ENCODE measurements at regions not wholly inside any gene's neighbourhood (a gene's known extent, or its start where the extent isn't known, plus 50 kb on each side); places are given as distances from the start of the nearest gene placed in this dataset.
A peak's percentile ranks its signal among the peaks of the same experiment; 100 is the strongest.

DNA sequence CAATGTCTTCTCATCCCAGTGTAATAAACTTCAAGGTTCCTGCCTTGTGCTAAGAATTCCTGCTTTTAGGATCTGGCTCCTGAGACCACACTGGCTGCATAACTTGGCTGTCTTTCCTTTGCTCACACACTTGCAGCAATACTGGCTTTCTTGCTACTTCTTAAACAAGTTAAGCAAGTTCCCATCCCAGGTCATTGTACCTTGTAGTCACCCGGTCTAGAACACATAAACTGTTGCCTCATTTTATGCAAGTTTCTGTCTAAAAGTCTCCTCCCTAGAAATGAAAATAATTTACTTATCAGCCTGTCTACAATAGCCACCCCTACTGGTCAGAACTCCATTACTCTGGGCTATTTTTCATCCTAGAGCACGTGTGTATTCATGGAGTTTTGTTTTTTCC lies 887.9 kb upstream of the FAM98A start:
- ATAC-seq (ENCODE audit: insufficient read depth, low FRiP score) (no peak), DNase-seq (peak in 1 of 3 donors; percentile 60)
- 47 to 67% methylated on average over 2 of the region's 2 CpGs for WGBS, 2 donors
- Histone ChIP-seq H3K27ac (ENCODE audit: low read depth in 1 of 2, low read length in 1 of 2) (no peak overlapping the region), H3K4me1 (ENCODE audit: control insufficient read depth in 5 of 5, insufficient read depth in 5 of 5, low read length in 5 of 5) (peaks cover 0 to 20% (median 0%) of the 10 kb centered on the region in 5 donors), H3K9me3 (ENCODE audit: control insufficient read depth in 4 of 4, insufficient read depth in 3 of 4, low read length in 3 of 4) (no peaks in the 10 kb centered on the region), H3K27me3 (ENCODE audit: control insufficient read depth in 3 of 3, insufficient read depth in 3 of 3, low read length in 2 of 3) (no peaks in the 10 kb centered on the region), H3K36me3 (ENCODE audit: control insufficient read depth in 4 of 4, insufficient read depth in 4 of 4, low read length in 4 of 4) (no peaks in the 10 kb centered on the region), H3K9ac (ENCODE audit: insufficient read depth in 1 of 2, low read length in 2 of 2) (no peak overlapping the region), H3K4me3 (no peak overlapping the region)
- TF ChIP-seq, protein P1, sequence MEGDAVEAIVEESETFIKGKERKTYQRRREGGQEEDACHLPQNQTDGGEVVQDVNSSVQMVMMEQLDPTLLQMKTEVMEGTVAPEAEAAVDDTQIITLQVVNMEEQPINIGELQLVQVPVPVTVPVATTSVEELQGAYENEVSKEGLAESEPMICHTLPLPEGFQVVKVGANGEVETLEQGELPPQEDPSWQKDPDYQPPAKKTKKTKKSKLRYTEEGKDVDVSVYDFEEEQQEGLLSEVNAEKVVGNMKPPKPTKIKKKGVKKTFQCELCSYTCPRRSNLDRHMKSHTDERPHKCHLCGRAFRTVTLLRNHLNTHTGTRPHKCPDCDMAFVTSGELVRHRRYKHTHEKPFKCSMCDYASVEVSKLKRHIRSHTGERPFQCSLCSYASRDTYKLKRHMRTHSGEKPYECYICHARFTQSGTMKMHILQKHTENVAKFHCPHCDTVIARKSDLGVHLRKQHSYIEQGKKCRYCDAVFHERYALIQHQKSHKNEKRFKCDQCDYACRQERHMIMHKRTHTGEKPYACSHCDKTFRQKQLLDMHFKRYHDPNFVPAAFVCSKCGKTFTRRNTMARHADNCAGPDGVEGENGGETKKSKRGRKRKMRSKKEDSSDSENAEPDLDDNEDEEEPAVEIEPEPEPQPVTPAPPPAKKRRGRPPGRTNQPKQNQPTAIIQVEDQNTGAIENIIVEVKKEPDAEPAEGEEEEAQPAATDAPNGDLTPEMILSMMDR (IDR thresholded peaks at IDR 0.05; ENCODE audit: control extremely low read depth, extremely low read depth), result no peak

DNA sequence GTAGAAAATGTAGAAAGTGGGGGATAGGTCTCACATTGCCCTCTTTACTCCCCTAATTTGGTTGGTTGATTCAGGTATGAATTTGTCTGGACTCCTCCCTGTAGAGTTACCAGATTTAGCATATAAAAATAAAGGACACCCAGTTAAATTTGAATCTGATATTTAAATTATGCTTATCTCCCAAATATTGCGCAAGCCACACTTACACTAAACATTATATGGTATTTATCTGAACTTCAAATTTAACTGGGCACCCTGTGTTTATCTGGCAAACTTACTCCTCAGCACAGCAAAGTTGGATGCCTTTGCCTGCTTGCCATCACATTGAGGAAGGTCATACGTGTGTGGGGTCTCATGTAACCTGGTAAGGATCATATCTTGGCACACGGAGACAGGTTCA lies 882.4 kb upstream of the FAM98A start:
- Histone ChIP-seq H3K27ac (ENCODE audit: low read depth in 1 of 2, low read length in 1 of 2) (no peak overlapping the region), H3K9ac (ENCODE audit: insufficient read depth in 1 of 2, low read length in 2 of 2) (no peak overlapping the region), H3K27me3 (ENCODE audit: control insufficient read depth in 3 of 3, insufficient read depth in 3 of 3, low read length in 2 of 3) (no peaks in the 10 kb centered on the region), H3K4me3 (no peak overlapping the region), H3K4me1 (ENCODE audit: control insufficient read depth in 5 of 5, insufficient read depth in 5 of 5, low read length in 5 of 5) (peaks cover 0 to under 1% (median 0%) of the 10 kb centered on the region in 5 donors), H3K9me3 (ENCODE audit: control insufficient read depth in 4 of 4, insufficient read depth in 3 of 4, low read length in 3 of 4) (no peaks in the 10 kb centered on the region), H3K36me3 (ENCODE audit: control insufficient read depth in 4 of 4, insufficient read depth in 4 of 4, low read length in 4 of 4) (no peaks in the 10 kb centered on the region)
- DNase-seq (no peak), ATAC-seq (ENCODE audit: insufficient read depth, low FRiP score) (no peak)
- 88 to 90% methylated on average over 3 of the region's 3 CpGs for WGBS, 2 donors
- TF ChIP-seq, protein P1 (IDR thresholded peaks at IDR 0.05; ENCODE audit: control extremely low read depth, extremely low read depth), result no peak

DNA sequence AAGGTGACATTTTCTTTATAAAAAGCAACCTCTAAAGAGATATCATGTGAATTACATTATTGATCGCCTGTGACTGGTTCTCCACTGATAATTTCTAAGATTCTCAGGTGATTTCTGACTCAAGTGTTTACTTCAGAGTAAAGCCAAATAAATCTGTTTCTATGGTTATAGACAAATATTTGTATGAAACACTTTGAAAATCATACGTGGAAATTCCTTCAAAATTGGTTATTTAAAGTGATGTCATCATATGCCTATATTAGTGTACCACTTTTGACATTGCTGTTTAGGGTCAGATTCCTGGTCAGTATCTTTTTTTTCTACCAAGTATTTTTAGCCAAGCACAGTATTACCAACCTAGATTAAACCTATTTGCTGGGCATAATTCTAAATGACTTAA lies 881.3 kb upstream of the FAM98A start:
- Histone ChIP-seq H3K36me3 (ENCODE audit: control insufficient read depth in 4 of 4, insufficient read depth in 4 of 4, low read length in 4 of 4) (no peaks in the 10 kb centered on the region), H3K9ac (ENCODE audit: insufficient read depth in 1 of 2, low read length in 2 of 2) (no peak overlapping the region), H3K9me3 (ENCODE audit: control insufficient read depth in 4 of 4, insufficient read depth in 3 of 4, low read length in 3 of 4) (no peaks in the 10 kb centered on the region), H3K4me1 (ENCODE audit: control insufficient read depth in 5 of 5, insufficient read depth in 5 of 5, low read length in 5 of 5) (no peaks in the 10 kb centered on the region), H3K27me3 (ENCODE audit: control insufficient read depth in 3 of 3, insufficient read depth in 3 of 3, low read length in 2 of 3) (no peaks in the 10 kb centered on the region), H3K4me3 (no peak overlapping the region), H3K27ac (ENCODE audit: low read depth in 1 of 2, low read length in 1 of 2) (no peak overlapping the region)
- TF ChIP-seq, protein P1 (IDR thresholded peaks at IDR 0.05; ENCODE audit: control extremely low read depth, extremely low read depth), result no peak
- whole genome bisulfite sequencing, 2 donors, result 74 to 78% methylated on average over 2 of the region's 2 CpGs
- no peak for DNase-seq
- no peak for ATAC-seq (ENCODE audit: insufficient read depth, low FRiP score)

DNA sequence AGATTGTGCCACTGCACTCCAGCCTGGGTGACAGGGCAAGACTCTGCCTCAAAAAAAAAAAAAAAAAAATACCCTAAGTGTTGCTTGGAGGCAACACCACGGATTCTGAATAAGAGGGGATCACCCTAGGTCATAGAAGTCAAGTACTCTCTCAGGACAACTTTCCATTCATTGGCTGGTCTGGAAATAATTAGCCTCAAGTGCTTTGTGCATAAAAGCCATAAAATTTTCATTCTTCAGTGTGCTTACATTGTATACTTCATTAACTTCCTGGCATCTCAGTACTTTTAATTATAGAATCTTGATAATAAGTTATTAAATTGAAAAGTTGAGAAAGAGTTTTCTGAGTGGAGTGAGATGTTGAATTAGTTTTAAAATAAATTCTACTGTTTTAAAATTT lies 876.1 kb upstream of the FAM98A start:
- no peaks in the 10 kb centered on the region for H3K27me3 ChIP-seq (ENCODE audit: control insufficient read depth in 3 of 3, insufficient read depth in 3 of 3, low read length in 2 of 3)
- H3K36me3 ChIP-seq (ENCODE audit: control insufficient read depth in 4 of 4, insufficient read depth in 4 of 4, low read length in 4 of 4), result no peaks in the 10 kb centered on the region
- DNase-seq, result no peak
- WGBS, 2 donors, result 25 to 56% methylated on average over 1 of the region's 1 CpG
- no peaks in the 10 kb centered on the region for H3K4me1 ChIP-seq (ENCODE audit: control insufficient read depth in 5 of 5, insufficient read depth in 5 of 5, low read length in 5 of 5)
- TF ChIP-seq, protein P1 (IDR thresholded peaks at IDR 0.05; ENCODE audit: control extremely low read depth, extremely low read depth), result no peak
- no peak overlapping the region for H3K9ac ChIP-seq (ENCODE audit: insufficient read depth in 1 of 2, low read length in 2 of 2)
- no peak overlapping the region for H3K27ac ChIP-seq (ENCODE audit: low read depth in 1 of 2, low read length in 1 of 2)
- no peak for ATAC-seq (ENCODE audit: insufficient read depth, low FRiP score)
- H3K4me3 ChIP-seq, result no peak overlapping the region
- no peaks in the 10 kb centered on the region for H3K9me3 ChIP-seq (ENCODE audit: control insufficient read depth in 4 of 4, insufficient read depth in 3 of 4, low read length in 3 of 4)

Data from lung (tissue), 11 donors.